HG02798 (cell line): ENCODE measurements at regions not wholly inside any gene's neighbourhood (a gene's known extent, or its start where the extent isn't known, plus 50 kb on each side); places are given as distances from the start of the nearest gene placed in this dataset.
A peak's percentile ranks its signal among the peaks of the same experiment; 100 is the strongest.
"Not testable (repeated sequence)": the region's sequence is repeated elsewhere in the genome, so short reads cannot be mapped to it uniquely, and the experiment has no call there.

Experiments used
- ATAC-seq: cut with Tn5 transposase; IDR thresholded peaks from one replicate; pipeline ENCODE4 v1.9.1; 2021; ENCODE audit warnings: mild to moderate bottlenecking; ENCODE audit not compliant: unreplicated experiment, poor library complexity

DNA sequence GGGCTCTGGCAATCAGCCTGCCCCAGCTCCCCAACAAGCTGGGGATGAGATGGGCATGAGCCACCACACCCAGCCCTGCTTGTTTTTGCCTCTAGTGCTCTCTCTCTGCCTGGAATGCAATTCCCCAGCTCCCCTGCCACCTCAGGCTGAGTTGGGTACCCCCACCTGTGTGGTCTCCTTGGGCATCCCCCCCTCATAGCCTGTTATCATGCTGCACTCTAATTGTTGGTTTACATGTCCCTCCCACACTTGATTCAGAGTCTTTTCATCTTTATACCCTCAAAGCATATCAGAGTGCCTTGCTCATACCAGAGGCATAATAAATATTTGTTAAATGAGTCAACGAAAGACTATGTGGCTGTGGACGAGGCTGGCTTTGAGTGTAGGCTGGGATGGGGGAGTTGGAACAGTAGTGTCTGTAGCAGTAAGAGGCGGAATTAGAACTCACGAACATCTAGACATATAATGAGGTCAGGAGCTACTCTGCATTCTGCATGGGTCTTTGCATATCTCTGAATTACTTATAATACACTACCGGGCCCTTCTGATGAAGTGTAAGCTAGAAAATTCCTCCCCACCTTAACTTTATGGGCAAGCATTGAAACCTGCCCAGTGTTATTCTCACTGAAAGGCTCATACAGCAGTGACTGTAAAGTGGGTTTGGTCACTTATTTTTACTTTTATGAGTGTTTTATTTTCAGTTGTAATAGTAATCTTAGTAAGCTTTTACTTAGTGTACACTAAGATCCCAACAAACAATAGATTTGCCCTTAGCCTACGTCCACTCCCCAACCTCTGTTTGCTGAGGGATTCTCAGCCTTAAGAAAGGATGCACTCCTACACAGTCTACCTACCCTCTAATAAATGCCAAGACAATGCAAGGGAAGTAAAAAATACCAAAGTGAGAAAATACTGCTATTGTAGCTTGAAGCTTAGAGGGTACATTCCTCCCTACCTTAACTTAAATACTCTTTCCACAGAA is 58.7 kb downstream of the EDN1 start:
- no peak for ATAC-seq

DNA sequence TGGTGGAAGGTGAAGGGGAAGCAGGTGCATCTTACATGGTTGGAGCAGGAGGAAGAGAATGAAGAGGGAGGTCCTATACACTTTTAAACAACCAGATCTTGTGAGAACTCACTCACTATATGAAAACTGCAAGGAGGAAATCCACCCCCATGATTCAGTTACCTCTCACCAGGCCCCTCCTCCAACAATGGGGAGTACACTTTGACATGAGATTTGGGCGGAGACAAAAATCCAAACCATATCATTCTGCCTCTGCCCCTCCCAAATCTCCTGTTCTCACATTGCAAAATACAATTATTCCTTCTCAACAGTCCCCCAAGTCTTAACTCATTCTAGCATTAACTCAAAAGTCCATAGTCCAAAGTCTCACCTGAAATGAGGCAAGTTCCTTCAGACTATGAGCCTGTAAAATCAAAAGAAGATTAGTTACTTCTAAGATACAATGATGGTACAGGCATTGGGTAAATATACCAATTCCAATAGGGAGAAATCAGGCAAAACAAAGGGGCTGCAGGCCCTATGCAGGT is 60.5 kb downstream of the EDN1 start:
- no peak for ATAC-seq

DNA sequence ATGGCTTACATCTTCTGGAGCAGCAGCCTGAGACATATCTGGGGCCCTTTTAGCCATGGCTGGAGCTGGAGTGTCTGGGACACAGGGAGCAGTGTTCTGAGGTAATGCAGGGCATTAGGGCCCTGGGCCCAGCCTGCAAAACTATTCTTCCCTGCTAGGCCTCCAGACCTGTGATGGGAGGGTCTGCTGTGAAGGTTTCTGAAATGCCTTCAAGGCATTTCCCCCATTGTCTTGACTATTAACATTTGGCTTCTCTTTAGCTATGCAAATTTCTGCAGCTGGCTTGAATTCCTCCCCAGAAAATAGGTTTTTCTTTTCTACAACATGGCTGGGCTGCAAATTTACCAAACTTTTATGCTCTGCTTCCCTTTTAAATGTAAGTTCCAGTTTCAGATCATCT is 61.5 kb downstream of the EDN1 start:
- no peak for ATAC-seq

DNA sequence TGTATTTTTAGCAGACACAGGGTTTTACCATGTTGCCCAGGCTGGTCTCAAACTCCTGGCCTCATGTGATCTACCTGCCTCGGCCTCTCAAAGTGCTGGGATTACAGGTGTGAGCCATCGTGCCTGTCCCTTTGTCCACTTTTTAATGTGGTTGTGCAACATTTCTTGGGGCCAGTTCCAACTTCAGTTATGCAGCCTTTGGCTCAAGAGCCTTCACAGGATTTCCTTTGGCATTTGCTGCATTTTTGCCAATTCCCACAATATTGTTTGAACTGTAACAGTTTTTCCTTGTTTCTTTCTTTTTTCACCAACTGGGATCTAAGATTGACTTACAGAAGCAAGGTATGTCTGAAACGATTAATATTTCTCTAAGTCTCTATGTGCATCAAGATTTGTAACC is 63.6 kb downstream of the EDN1 start:
- no peak for ATAC-seq

DNA sequence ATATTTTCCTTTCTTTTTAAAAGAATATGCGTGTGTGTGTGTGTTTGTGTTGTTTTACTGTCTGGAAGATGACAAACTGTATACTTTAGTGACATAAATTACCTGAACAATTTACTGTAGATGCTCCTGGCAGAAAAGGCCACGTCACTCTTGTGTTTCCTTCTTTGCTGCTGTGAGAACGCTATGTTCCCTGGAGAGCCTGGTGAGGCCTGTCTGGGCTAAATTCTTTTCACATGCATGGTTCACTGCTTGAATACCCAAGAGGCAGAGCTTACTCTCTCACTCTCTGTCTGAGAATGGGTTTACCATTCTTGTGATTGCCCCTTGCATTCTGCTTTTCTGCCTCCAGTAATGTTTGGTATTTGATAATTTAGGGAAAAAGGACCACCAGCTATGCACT is 64.3 kb downstream of the EDN1 start:
- ATAC-seq, result peak; percentile 34

DNA sequence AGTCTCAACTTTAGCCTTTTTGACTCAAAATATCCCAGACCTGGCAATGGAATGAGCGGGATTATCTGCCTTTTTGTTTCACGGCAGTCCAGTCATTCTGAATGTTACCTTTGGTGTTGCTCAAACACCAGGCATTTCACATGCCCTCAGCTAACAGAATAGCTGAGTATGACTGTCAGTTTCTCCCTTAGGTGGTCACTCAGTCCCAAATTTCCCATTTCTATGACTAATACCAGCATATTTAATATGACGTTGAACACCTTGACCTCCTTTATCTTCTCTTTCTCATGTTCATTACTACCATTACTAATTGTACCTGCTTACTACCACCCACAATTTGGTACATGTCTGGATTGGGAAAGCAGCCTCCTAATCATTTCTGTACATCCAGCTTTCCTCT is 65.2 kb downstream of the EDN1 start:
- ATAC-seq, result no peak

DNA sequence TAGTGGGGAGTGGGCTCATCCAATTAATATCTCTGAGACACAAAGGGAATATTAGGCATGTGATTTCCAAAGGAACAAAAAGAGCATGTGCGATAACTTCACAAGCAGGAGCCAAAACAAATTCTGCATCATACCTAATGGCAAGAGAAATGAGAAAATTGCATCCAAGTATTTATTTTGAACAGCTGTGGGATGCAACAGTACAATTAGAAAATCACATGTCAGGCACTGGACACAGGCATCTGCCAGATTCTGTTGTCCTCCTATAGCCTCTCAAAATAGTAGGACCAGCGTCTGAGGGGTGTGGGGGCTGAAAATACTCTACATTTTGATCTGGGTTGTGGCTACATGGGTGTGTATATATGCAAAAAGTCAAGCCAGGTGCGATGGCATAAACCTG is 66.3 kb downstream of the EDN1 start:
- no peak for ATAC-seq

DNA sequence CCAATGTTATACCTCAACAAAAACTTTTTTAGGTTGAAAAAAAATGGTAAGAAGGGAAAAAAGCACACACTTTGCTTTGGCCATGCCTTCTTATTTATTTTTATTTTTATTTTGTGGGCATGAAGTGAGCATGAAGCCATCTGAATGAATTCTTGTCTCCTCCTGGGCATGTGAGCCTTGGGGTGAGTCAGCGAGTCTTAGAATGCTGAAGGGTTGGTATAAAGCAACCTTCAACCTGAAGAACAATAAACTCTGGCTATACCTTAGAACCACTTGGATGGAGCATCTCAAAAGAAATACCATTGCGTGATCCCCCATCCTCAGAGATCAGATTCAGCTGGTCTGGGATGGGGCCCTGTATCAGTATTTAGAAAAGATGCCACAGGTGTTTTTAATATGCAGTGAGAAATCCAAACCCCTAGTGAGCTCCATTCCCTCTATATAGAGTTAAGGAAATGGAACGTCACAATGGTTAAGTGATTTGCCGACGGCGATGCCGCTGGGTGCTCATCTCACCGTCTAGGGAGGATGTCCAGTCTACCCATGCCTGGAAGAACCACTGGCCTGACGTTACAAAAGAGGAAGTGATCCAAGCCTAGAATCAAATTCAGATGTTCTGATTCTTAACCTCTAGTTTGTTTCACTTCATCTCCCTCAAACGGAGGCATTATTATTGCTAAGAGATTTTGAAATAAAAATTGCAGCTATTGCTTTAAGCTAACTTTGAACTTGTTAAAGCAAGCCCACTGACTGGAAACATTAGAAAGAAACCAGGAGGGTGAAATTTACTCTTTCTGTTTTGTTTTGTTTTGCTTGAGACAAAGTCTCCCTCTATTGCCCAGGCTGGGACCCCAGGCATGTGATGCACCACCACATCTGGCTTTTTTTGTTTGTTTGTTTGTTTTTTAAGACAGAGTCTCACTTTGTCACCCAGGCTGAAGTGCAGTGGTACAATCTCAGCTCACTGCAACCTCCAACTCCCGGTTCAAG is 67.1 kb downstream of the EDN1 start:
- peak; percentile 73 for ATAC-seq

DNA sequence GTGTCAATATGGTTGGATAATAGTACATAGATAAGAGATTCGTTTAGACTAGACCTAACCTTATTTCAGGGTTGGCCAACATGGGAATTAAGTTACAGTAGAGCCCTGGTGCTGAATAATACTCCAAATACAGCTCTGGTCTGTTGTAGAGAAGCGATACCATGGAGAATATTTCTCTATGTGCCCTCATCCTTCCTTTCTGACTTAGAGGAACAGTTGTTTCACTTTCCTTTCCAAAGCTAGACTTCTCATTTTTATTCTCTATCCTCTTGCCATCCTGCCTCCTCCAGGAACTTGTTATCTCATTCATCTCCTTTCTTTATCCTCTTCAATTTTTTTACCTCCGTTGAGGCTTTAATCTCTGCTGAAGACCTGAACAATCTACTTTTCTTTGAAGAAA is 68.9 kb downstream of the EDN1 start:
- ATAC-seq, result no peak

DNA sequence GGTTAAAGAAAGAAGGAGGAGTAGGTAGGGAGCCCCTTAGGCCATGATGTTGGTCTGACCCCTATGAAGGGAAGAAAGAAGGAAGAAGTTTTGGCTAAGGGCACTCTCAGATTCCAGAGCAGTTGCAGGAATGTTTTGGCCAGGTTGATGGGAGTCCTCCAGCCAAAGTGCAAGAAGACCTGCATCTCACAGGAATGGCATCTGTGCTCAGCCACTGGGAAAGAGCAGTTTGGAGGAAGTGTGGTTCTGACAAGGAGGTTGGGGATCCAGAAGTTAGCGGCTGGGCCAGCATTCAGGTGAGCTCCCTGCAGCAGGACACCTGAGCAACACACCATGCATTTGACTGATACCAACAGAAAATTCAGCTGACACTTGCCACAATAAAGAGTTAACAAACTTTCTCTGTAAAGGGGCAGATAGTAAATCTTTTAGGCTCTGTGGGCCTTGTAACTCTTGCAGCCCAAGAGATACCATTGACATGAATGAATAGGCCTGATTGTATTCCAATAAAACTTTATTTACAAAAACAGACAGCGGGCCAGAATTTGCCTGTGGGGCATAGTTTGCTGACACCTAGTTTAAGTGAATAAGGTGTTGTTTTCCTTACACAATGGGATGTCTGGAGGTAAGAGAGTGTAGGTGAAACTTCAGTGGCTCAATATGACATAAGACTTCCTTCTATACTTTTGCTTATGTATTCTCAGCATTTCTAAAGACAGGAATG is 71.0 kb downstream of the EDN1 start:
- ATAC-seq, result no peak

DNA sequence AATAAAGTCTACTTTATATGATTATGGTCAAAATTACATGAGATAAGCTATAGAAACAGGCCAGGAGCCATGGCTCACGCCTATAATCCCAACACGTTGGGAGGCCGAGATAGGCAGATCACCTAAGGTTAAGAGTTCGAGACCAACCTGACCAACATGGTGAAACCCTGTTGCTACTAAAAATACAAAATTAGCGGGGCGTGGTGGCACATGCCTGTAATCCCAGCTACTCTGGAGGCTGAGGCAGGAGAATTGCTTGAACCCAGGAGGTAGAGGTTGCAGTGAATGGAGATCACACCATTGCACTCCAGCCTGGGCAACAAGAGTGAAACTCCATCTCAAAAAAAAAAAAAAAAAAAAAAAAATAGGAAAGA is 73.1 kb downstream of the EDN1 start:
- not testable (repeated sequence) for ATAC-seq

DNA sequence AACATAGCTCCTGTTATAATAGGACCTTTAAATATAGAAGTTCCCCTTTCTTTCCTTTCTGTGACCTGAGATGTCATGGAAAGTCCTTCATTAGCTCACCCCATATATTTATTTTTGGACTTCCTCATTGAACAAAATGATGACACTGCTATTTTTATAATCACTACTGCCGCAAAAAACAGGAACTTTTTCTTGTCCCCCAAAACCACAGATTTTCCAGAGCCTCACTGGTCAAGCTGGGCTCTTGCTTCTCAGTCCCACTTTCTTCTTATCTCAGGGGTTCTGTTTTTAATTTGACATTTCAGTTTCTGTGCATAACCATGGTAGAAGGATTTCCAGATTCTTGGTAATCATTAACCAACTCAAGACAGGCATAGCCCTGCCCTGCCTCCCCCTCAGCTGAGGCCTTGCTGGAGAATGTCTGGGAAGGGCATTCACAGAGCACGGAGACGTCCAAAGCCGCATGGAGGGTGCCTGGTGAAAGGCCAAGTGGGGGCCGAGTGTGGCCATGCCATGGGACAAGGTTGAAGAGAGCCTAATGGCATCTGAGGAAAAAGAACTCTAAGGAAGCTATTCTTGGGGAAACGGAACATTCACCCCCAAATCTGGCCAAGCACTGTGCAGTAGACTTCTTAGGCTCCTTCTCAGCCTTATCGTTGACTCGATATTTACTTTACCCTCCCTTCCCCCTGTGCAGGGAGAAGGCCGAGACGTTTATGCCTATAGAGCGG is 73.7 kb downstream of the EDN1 start:
- peak; percentile 79 for ATAC-seq

DNA sequence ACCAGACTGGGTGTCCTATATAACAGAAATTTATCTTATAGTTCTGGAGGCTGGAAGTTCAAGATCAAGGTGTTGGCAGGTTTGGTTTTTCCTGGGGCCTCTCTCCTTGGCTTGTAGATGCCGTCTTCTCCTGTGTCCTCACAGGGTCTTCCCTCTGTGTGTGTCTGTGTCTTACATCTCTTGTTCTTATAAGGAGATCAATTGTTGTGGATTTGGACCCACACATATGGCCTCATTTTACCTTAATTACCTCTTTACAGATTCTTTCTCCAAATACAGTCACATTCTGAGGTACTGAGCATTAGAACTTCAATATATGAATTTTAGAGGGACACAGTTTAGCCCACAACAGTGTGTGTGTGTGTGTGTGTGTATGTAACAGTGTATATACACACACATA is 74.5 kb downstream of the EDN1 start:
- ATAC-seq, result no peak

DNA sequence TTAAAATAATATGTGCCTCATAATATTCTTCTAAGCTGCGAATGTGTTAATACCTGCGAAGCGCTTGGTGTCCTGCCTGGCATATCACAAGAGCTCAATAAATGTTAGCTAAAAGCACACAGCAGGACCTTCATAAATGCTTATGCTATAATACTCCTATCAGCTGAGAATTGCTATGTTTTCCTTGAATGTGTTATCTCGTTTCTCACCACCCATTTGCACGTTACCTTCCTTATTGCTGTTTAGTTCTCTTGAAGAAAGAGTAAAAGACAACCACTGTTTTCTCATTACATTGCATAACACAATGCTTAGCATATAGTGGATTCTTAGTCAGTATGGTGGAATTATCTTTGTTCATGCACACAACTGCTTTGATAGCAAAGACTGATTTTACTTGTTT is 76.6 kb downstream of the EDN1 start:
- ATAC-seq, result no peak

DNA sequence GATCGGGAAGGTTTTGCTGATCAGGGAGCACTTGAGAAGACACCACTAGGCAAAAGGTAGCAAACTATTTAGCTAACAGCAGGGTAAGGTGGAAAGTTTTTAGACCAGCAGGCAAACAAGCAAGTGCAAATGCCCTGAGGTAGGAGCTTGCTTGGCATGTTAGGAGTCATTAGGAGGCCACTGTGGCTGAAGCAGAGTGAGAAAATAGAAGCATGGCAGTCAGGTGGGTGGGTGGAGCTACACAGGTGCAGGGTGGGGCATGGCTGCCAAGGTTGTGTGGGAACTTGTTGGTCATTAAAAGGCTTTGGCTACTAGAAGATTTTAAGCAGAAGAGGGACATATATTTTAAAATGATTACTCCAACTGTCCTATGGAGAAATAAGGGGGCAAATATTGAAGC is 77.3 kb downstream of the EDN1 start:
- ATAC-seq, result no peak

DNA sequence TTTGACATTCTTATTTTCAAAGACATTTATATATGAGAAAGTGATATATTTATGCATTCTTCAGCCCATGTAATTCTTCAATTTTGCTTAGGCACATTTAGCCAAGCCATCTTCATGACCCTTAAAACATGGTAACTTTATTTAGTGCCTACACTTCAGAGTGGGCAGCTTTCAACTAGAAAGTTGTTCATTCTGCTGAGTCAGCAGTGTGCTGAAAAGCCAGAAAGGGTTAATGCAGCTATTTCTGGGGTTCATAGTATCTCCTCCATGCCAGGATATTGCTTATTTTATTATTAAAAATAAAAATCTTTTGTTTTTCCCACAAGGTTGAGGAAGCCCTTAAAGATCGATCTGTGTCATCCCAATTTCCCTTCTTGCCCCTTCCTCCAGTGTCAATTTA is 79.2 kb downstream of the EDN1 start:
- ATAC-seq, result no peak

DNA sequence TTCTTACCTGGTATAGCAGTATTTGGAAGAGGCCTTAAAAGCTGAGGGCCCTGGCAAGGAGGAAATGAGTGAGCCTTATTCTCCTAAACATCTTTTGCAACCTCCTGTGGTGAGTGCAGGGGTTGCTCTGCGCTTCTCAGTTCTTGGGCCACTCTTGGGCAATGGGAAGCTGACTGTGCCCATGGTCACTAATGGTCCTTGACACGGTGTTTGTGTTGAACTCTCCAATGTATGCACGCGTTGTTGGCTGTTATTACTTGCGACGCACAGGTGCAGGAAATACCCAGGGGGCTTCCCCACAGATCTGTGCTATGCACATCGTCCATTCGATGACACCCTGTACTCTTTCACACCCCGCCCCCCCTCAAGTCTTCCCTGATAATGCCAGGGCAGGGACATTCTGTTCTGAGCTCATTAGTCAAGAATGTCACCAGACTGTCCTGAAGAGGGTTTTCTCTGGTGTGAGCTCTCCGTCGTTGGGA is 79.7 kb downstream of the EDN1 start:
- ATAC-seq, result peak; percentile 84

DNA sequence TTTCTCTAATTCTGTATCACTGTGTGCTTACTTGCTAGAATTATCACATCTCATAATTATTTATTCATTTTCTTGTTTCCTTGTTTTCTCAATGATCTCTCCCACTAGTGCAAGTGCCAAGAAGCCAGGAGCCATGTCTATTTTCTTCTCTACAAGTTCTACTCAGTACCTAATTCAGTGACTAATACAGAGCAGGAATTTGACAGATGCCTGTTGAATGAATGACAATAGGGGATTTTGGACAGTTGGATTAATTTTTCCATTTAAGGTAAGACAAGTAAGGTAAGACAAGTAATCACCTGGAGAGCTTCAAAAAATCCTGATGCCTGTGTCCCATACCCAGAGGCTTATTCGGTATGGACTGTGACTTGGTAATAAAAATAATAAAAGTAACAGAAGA is 81.0 kb downstream of the EDN1 start:
- peak; percentile 2 for ATAC-seq

DNA sequence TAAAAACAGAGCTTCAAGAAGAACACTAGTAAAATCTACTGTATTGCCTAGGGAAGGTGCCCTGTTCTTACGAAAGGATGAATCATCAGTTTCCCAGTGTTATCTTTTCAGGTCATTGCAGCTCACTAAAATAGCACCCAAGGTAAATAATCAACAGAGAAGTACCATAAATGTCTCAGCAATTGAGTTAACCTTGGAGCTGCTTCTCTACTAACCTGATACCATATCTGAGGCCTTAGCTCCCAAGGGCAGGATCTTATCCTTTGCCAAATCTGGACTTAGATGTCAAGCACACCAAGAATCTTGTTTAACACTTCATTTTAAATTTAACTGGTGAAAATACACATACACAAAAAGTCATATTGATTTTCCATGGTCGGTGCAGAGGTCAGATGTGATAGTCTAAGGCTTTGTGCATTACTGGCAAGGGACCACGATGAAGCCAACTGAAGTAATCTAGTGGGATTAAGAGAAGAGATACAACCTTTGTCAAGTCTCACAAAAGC is 81.5 kb downstream of the EDN1 start:
- peak; percentile 47 for ATAC-seq
